Prostate gland (tissue), 2 donors: ENCODE measurements at regions not wholly inside any gene's neighbourhood (a gene's known extent, or its start where the extent isn't known, plus 50 kb on each side); places are given as distances from the start of the nearest gene placed in this dataset.

Experiments used
- DNase-seq: peaks from one replicate; pipeline ENCODE4 v3.0.0-alpha.2; 2019; ENCODE audit warnings: low spot score
- H3K27ac ChIP-seq, 2 donors: fragments of 200-600 bp; sonication (generic); 2 replicates each; pipeline ENCODE4 v1.5.1; 2017 to 2019
- H3K27me3 ChIP-seq: fragments of 200-600 bp; sonication (generic); replicated peaks from 2 replicates; pipeline ENCODE4 v1.5.1; 2019; ENCODE audit not compliant: insufficient read depth
- H3K36me3 ChIP-seq, 2 donors: fragments of 200-600 bp; sonication (generic); 1 replicate in 1 of 2; 2 replicates in 1 of 2; pipeline versions ENCODE4 v1.5.1 to v1.8.1; 2017 to 2019
- H3K4me1 ChIP-seq: fragments of 200-600 bp; sonication (generic); replicated peaks from 2 replicates; pipeline ENCODE4 v1.5.1; 2019
- H3K4me3 ChIP-seq, 2 donors: fragments of 200-600 bp; sonication (generic); 2 replicates each; pipeline ENCODE4 v1.5.1; 2017 to 2019
- H3K9me3 ChIP-seq: fragments of 200-600 bp; sonication (generic); 2 replicates; pipeline ENCODE4 v1.5.1; 2017
- POLR2A ChIP-seq: fragments of 450-650 bp; IDR thresholded peaks from one replicate; pipeline ENCODE4 v1.6.1; 2016; ENCODE audit warnings: antibody characterized with exemption, mild to moderate bottlenecking
- POLR2AphosphoS5 ChIP-seq: sonication (generic); formaldehyde crosslinking; IDR thresholded peaks from one replicate; pipeline ENCODE4 v1.6.1; 2017; ENCODE audit warnings: antibody characterized with exemption
- WGBS: methylation state at CpG from one replicate; pipeline ENCODE4 v1.1.5; 2018; 5-methylcytosine and 5-hydroxymethylcytosine counted together
- intact Hi-C: fragments of 100-400 bp; cut with DNase I; formaldehyde crosslinking; loops from one replicate; pipeline ENCODE4 v1.14.2; 2022
- TF ChIP-seq, protein P1 (sequence below), 4 experiments: fragments of 200-600 bp in 2 of 4; fragments of 450-650 bp in 2 of 4; sonication (generic) in 2 of 4; IDR thresholded peaks; 1 replicate in 3 of 4; 2 replicates in 1 of 4; pipeline ENCODE4 v1.5.1; 2016 to 2019; ENCODE audit warnings: antibody characterized with exemption in 4 of 4, mild to moderate bottlenecking in 2 of 4, moderate library complexity in 2 of 4

DNA sequence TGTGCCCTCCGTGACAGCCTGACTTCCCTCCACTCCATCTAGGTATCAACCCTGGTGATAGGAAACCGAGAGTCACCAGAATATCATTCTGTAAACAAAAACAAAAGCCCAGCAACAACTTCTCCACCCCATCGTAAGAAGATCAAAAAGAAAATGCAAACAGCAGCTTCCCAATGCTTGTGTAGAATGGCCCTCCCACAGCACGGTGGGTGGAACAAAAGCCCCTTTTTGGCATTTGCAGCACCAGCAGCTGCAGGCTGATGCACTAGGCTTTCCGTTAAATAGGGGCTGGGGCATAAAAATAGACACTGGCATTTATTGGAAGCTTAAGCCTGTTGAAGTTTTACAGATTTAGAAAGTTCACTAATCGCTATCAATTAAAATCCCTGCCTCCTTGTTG is 513.0 kb downstream of the GALR1 start:
- no peak for TF ChIP-seq POLR2AphosphoS5
- intact Hi-C loops, result loop anchor here (10.0 kb wide), 1 partner anchor 182 kb away; no protein-coding TSS in a partner anchor
- Histone ChIP-seq H3K27ac (no peak overlapping the region), H3K4me1 (no peaks in the 10 kb centered on the region), H3K4me3 (no peak overlapping the region), H3K27me3 (peaks cover 3% of the 10 kb centered on the region), H3K36me3 (no peaks in the 10 kb centered on the region), H3K9me3 (no peaks in the 10 kb centered on the region)
- WGBS, result 15% methylated on average over 6 of the region's 6 CpGs
- DNase-seq, result no peak

DNA sequence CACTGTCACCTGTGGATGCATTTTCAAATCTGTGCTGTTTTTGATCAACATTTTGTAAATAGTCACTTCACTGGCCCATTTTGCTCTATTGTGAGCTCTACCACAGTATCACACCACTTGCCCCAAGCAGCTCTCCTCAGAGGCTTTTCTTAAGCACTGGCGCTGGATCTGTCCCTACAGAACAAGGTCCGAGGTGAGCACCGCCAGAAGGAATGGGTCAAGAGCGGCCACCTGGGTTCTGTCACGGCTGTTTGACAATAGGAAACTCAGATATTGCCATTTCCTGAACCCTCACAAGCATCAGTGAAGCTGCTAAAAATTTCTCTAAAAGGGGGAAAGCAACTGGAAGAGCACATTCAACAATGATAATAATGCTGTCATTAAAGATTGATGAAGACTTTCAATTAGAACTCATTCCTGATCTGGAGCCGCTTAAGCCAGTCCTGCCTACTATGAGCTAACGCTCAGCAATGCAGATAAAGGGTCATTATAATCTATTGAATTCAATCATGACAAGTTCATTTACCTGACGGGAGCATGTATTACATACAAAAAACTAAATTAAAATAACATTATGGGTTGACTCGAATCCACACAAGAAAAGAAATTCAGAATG is 514.0 kb downstream of the GALR1 start:
- no peak for DNase-seq
- Histone ChIP-seq H3K4me1 (no peaks in the 10 kb centered on the region), H3K9me3 (no peaks in the 10 kb centered on the region), H3K27ac (no peak overlapping the region), H3K27me3 (peaks cover 3% of the 10 kb centered on the region), H3K4me3 (no peak overlapping the region), H3K36me3 (no peaks in the 10 kb centered on the region)
- intact Hi-C loops, result loop anchor here (10.0 kb wide), 1 partner anchor 181 kb away; no protein-coding TSS in a partner anchor
- 61% methylated on average over 9 of the region's 9 CpGs for WGBS
- TF ChIP-seq POLR2AphosphoS5, result no peak
- TF ChIP-seq, protein P1, sequence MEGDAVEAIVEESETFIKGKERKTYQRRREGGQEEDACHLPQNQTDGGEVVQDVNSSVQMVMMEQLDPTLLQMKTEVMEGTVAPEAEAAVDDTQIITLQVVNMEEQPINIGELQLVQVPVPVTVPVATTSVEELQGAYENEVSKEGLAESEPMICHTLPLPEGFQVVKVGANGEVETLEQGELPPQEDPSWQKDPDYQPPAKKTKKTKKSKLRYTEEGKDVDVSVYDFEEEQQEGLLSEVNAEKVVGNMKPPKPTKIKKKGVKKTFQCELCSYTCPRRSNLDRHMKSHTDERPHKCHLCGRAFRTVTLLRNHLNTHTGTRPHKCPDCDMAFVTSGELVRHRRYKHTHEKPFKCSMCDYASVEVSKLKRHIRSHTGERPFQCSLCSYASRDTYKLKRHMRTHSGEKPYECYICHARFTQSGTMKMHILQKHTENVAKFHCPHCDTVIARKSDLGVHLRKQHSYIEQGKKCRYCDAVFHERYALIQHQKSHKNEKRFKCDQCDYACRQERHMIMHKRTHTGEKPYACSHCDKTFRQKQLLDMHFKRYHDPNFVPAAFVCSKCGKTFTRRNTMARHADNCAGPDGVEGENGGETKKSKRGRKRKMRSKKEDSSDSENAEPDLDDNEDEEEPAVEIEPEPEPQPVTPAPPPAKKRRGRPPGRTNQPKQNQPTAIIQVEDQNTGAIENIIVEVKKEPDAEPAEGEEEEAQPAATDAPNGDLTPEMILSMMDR (IDR thresholded peaks at IDR 0.05), result no peak
- no peak for TF ChIP-seq POLR2A

DNA sequence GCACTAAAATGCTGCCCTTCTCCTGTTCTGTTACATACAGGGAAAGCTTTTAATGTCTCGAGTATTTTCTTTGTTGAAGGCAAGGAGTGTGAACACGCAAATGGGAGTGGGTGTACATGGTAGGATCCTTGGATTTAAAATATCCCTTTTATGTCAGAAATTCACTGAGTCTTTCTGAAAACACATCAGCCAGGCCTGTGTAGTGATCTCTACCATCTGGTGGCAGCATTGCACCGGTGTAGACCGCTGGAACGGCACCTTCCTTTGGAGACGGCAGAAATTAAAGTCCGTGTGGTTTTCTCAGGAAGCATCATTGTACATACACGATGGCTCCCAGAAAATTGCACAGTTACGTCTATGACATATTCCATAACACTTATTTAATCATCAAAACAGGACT is 515.8 kb downstream of the GALR1 start:
- peaks cover 3% of the 10 kb centered on the region for H3K27me3 ChIP-seq
- H3K4me1 ChIP-seq, result no peaks in the 10 kb centered on the region
- WGBS, result 9% methylated on average over 9 of the region's 9 CpGs
- no peak overlapping the region for H3K4me3 ChIP-seq
- no peak overlapping the region for H3K27ac ChIP-seq
- DNase-seq, result peak; percentile 10
- no peaks in the 10 kb centered on the region for H3K9me3 ChIP-seq
- TF ChIP-seq, protein P1 (IDR thresholded peaks at IDR 0.05), result peak in 3 of 4 experiments; percentile 16 to 45 (median 40)
- no peak for TF ChIP-seq POLR2AphosphoS5
- H3K36me3 ChIP-seq, result no peaks in the 10 kb centered on the region
- intact Hi-C loops, result loop anchor here (10.0 kb wide), 1 partner anchor 179 kb away; no protein-coding TSS in a partner anchor

DNA sequence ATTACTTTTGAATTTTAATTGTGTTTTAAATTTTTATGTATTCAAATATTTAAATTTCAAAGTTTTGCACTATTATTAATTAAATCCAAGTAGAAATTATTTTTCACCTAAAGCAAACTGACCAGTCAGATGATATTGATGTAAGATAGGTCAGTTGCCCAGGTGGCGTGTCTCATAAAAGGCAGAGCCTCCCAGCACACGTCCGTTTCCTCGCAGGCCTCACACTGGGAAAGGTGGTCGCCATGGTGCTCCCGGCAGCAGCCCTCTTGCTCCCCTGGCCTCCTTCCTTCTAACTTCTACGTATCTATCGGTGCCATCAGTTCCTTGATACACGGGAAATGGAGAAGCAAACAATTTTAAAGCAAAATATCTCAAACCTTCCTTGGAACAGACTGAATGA is 516.8 kb downstream of the GALR1 start:
- Histone ChIP-seq H3K27ac (no peak overlapping the region), H3K36me3 (no peaks in the 10 kb centered on the region), H3K4me1 (no peaks in the 10 kb centered on the region), H3K27me3 (peaks cover 3% of the 10 kb centered on the region), H3K9me3 (no peaks in the 10 kb centered on the region), H3K4me3 (no peak overlapping the region)
- intact Hi-C loops, result loop anchor here (10.0 kb wide), 1 partner anchor 178 kb away; no protein-coding TSS in a partner anchor
- TF ChIP-seq POLR2AphosphoS5 (no peak), POLR2A (no peak)
- TF ChIP-seq, protein P1 (IDR thresholded peaks at IDR 0.05), result no peak
- WGBS, result 71% methylated on average over 9 of the region's 9 CpGs
- DNase-seq, result no peak

DNA sequence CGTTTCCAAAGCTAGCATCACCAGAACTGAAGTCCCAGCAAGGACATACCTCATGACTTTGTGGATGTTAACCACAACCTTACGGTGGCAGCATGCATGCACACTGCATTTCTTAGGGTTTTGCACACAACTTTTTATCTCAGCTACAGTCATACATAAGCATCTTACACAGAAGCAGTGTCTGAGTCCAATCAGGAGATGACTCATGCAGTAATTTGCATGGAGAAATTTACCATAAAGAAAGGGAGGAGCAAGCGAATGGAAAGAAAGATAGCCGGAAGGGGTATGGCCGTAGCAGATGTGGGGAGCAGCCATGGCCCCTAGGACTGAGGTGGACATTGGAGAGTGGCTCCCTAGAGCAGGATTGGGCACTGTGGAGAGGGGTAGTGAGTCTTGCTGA is 522.5 kb downstream of the GALR1 start:
- DNase-seq, result no peak
- TF ChIP-seq POLR2A (no peak), POLR2AphosphoS5 (no peak)
- TF ChIP-seq, protein P1 (IDR thresholded peaks at IDR 0.05), result no peak
- Histone ChIP-seq H3K27ac (no peak overlapping the region), H3K9me3 (no peaks in the 10 kb centered on the region), H3K4me1 (no peaks in the 10 kb centered on the region), H3K27me3 (no peaks in the 10 kb centered on the region), H3K4me3 (no peak overlapping the region), H3K36me3 (no peaks in the 10 kb centered on the region)
- WGBS, result 76% methylated on average over 5 of the region's 5 CpGs
- intact Hi-C loops, result no loop called here
